ENCODE measurements at regions not wholly inside any gene's neighbourhood (a gene's known extent, or its start where the extent isn't known, plus 50 kb on each side); places are given as distances from the start of the nearest gene placed in this dataset.

DNA sequence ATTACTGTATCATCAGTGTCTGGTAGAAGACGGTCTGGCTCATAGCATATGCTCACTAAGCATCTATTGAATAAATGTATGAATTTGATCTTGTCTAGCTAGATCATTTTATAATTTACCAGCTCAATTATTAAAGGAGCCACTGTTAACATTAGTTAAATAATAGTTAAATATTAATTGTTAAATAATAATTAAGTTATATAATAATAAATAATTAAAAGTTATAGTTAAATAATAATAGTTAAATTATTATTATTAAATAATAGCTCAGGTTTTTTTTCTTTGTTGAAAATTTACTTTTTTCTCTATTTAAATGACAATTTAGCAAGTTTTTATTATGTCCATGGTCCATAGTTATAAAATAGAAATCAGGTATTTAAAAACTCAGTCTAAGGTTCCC is 274.4 kb downstream of the OXSM start:
- TF ChIP-seq, protein P1, sequence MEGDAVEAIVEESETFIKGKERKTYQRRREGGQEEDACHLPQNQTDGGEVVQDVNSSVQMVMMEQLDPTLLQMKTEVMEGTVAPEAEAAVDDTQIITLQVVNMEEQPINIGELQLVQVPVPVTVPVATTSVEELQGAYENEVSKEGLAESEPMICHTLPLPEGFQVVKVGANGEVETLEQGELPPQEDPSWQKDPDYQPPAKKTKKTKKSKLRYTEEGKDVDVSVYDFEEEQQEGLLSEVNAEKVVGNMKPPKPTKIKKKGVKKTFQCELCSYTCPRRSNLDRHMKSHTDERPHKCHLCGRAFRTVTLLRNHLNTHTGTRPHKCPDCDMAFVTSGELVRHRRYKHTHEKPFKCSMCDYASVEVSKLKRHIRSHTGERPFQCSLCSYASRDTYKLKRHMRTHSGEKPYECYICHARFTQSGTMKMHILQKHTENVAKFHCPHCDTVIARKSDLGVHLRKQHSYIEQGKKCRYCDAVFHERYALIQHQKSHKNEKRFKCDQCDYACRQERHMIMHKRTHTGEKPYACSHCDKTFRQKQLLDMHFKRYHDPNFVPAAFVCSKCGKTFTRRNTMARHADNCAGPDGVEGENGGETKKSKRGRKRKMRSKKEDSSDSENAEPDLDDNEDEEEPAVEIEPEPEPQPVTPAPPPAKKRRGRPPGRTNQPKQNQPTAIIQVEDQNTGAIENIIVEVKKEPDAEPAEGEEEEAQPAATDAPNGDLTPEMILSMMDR (IDR thresholded peaks at IDR 0.05; ENCODE audit: control extremely low read depth in 1 of 3, insufficient read depth in 1 of 3, low read depth in 1 of 3, low read length in 3 of 3): no peak
- TF ChIP-seq CEBPB (IDR thresholded peaks at IDR 0.05; ENCODE audit: low read depth, low read length) (no peak), POLR2A (IDR thresholded peaks at IDR 0.05; ENCODE audit: control extremely low read depth in 1 of 2, low read depth in 2 of 2, low read length in 2 of 2) (no peak), EP300 (IDR thresholded peaks at IDR 0.05; ENCODE audit: borderline replicate concordance in 1 of 2, low read depth in 2 of 2, low read length in 2 of 2) (no peak), RAD21 (IDR thresholded peaks at IDR 0.05 in 1 of 2, conservative IDR thresholded peaks at IDR 0.05 in 1 of 2; ENCODE audit: low read depth in 2 of 2, low read length in 2 of 2) (no peak)
- TF ChIP-seq, protein P2, sequence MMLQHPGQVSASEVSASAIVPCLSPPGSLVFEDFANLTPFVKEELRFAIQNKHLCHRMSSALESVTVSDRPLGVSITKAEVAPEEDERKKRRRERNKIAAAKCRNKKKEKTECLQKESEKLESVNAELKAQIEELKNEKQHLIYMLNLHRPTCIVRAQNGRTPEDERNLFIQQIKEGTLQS (IDR thresholded peaks at IDR 0.05; ENCODE audit: insufficient read depth, low read depth, low read length): no peak
